Uterus (tissue), 2 donors: ENCODE measurements at regions not wholly inside any gene's neighbourhood (a gene's known extent, or its start where the extent isn't known, plus 50 kb on each side); places are given as distances from the start of the nearest gene placed in this dataset.

Experiments used
- CTCF ChIP-seq, 4 experiments: fragments of 200-600 bp in 2 of 4; fragments of 450-650 bp in 2 of 4; sonication (generic) in 2 of 4; IDR thresholded peaks; one replicate each; pipeline ENCODE4 v1.5.1; 2016 to 2019; ENCODE audit warnings: antibody characterized with exemption in 4 of 4, mild to moderate bottlenecking in 2 of 4, moderate library complexity in 1 of 4
- POLR2A ChIP-seq, 2 donors: fragments of 450-650 bp; IDR thresholded peaks; one replicate each; pipeline ENCODE4 v1.6.1; 2016; ENCODE audit warnings: antibody characterized with exemption in 2 of 2, mild to moderate bottlenecking in 1 of 2, moderate library complexity in 1 of 2

GRCh38 chr3:74434406-74434805, 180.1 kb downstream of the CNTN3 start:
- TF ChIP-seq CTCF (IDR thresholded peaks at IDR 0.05), result no peak
- TF ChIP-seq POLR2A (IDR thresholded peaks at IDR 0.05), result no peak
